HepG2 (cell line): ENCODE measurements at regions not wholly inside any gene's neighbourhood (a gene's known extent, or its start where the extent isn't known, plus 50 kb on each side); places are given as distances from the start of the nearest gene placed in this dataset.

ENCODE experiments used
- ATAC-seq: fragments of 200-7000 bp; cut with Tn5 transposase; 3 replicates; pipeline ENCODE4 v1.9.1; 2020; ENCODE audit warnings: mild to moderate bottlenecking, moderate library complexity
- BruUV-seq: library from RNA; stranded (reverse); fragments of 400-500 nt; replicated peaks from 2 replicates; lab custom pipeline; 2021; lab: Mats Ljungman, UMichigan
- CTCF ChIA-PET: fragments of 300-600 bp; formaldehyde crosslinking; extraction: SDS; loops from one replicate; lab custom pipeline; 2021; ENCODE audit warnings: low total read pairs, inconsistent platforms, low intra/inter-chr PET ratio; lab: Yijun Ruan, JAX
- POLR2A ChIA-PET: fragments of 350-600 bp; sonication (Branson Sonifier 250); formaldehyde crosslinking; loops from one replicate; lab custom pipeline; 2020; ENCODE audit warnings: antibody characterized with exemption, inconsistent platforms; lab: Yijun Ruan, JAX
- DNase-seq: peaks from one replicate; pipeline ENCODE4 v3.0.0-alpha.2; 2015; ENCODE audit warnings: low spot score
- FAIRE-seq: peaks from 3 replicates; lab custom pipeline; 2011; peaks lifted over from hg19 to GRCh38; lab: Jason Lieb, UNC
- H2AFZ ChIP-seq: one replicate; pipeline ENCODE4 v1.6.1; 2011; ENCODE audit warnings: low read length, inconsistent platforms
- H3K27ac ChIP-seq: fragments of 300-600 bp; 3 replicates; pipeline ENCODE4 v1.8.0; 2011; ENCODE audit warnings: mixed run types, mild to moderate bottlenecking, mixed read lengths, low read length, inconsistent platforms; ENCODE audit not compliant: insufficient read depth; ENCODE audit errors: extremely low read length
- H3K27me3 ChIP-seq, 2 experiments: fragments of 200-600 bp in 1 of 2; 2 replicates in 1 of 2; 3 replicates in 1 of 2; pipeline versions ENCODE4 v1.6.0 to v1.8.0; 2011; ENCODE audit warnings: low read length in 2 of 2, mild to moderate bottlenecking in 2 of 2, moderate library complexity in 2 of 2, inconsistent platforms in 1 of 2; ENCODE audit not compliant: insufficient read depth in 2 of 2, control insufficient read depth in 1 of 2
- H3K36me3 ChIP-seq, 2 experiments: fragments of 200-600 bp in 1 of 2; replicated peaks in 1 of 2; 2 replicates in 1 of 2; 3 replicates in 1 of 2; pipeline versions ENCODE4 v1.5.1 to v1.8.0; 2011; ENCODE audit warnings: low read length in 2 of 2, inconsistent platforms in 1 of 2; ENCODE audit not compliant: insufficient read depth in 2 of 2, control insufficient read depth in 1 of 2
- H3K4me1 ChIP-seq: 2 replicates; pipeline ENCODE4 v1.5.1; 2012; ENCODE audit warnings: low read length, inconsistent platforms; ENCODE audit not compliant: insufficient read depth
- H3K4me2 ChIP-seq: 2 replicates; pipeline ENCODE4 v1.6.0; 2011; ENCODE audit warnings: low read depth, low read length, inconsistent platforms
- H3K4me3 ChIP-seq, 3 experiments: fragments of 200-600 bp in 1 of 3; sonication (generic), shearing (Covaris generic) in 1 of 3; replicated peaks in 1 of 3; 2 replicates each; pipeline ENCODE4 v1.5.1; 2011 to 2016; ENCODE audit warnings: low read length in 3 of 3, inconsistent platforms in 2 of 3, low read depth in 2 of 3, mild to moderate bottlenecking in 2 of 3, control low read depth in 1 of 3, mixed read lengths in 1 of 3; ENCODE audit not compliant: insufficient read depth in 1 of 3
- H3K79me2 ChIP-seq: one replicate; pipeline ENCODE4 v1.6.1; 2011; ENCODE audit warnings: low read length, inconsistent platforms; ENCODE audit not compliant: insufficient read depth
- H3K9ac ChIP-seq: 2 replicates; pipeline ENCODE4 v1.6.0; 2011; ENCODE audit warnings: mild to moderate bottlenecking, low read depth, low read length, inconsistent platforms; ENCODE audit not compliant: insufficient read depth
- H3K9me3 ChIP-seq: 2 replicates; pipeline ENCODE4 v1.5.1; 2012; ENCODE audit warnings: mild to moderate bottlenecking, low read length
- H4K20me1 ChIP-seq: 2 replicates; pipeline ENCODE4 v1.6.0; 2011; ENCODE audit warnings: inconsistent platforms, mild to moderate bottlenecking, low read length, moderate library complexity; ENCODE audit not compliant: insufficient read depth
- ARNTL ChIP-seq: sonication (generic); formaldehyde crosslinking; IDR thresholded peaks from 2 replicates; pipeline ENCODE4 v1.4.0; 2020; ENCODE audit warnings: mild to moderate bottlenecking, missing genetic modification reagents
- PRDM15 ChIP-seq: sonication (generic); formaldehyde crosslinking; IDR thresholded peaks from 2 replicates; pipeline ENCODE4 v1.4.0; 2020; ENCODE audit warnings: missing genetic modification reagents
- WGBS: methylation state at CpG from one replicate; pipeline ENCODE4 v1.1.6; 2017; ENCODE audit warnings: low lambda C conversion rate; 5-methylcytosine and 5-hydroxymethylcytosine counted together
- in situ Hi-C: cut with HindIII; loops from 2 replicates; pipeline ENCODE4 v1.10.0; 2017; ENCODE audit warnings: low pct_unique_long_range_greater_than_20kb; ENCODE audit not compliant: extremely low pct_ligation_motif_present
- intact Hi-C: fragments of 100-400 bp; cut with micrococcal nuclease; formaldehyde crosslinking; loops from one replicate; pipeline ENCODE4 v1.10.0; 2022; ENCODE audit not compliant: unreplicated experiment

GRCh38 chr10:44017483-44018145 is 367.3 kb downstream of the CXCL12 start:
- H3K4me2 ChIP-seq: no peak overlapping the region
- ChIA-PET CTCF (no interaction called here), POLR2A (no interaction called here)
- no peaks in the 10 kb centered on the region for H3K4me1 ChIP-seq
- no peak overlapping the region for H2AFZ ChIP-seq
- 32% methylated on average over 5 of the region's 5 CpGs for WGBS
- H3K9ac ChIP-seq: no peak overlapping the region
- ATAC-seq (no peak), DNase-seq (no peak), FAIRE-seq (no peak)
- in situ Hi-C loops: no loop called here
- BruUV-seq: no TSS peak
- H3K9me3 ChIP-seq: no peaks in the 10 kb centered on the region
- intact Hi-C loops: no loop called here
- no peak overlapping the region for H3K27ac ChIP-seq
- H4K20me1 ChIP-seq: no peaks in the 10 kb centered on the region
- H3K4me3 ChIP-seq: no peak overlapping the region
- peaks cover 1% of the 10 kb centered on the region in 2 experiments; a peak in 2 of 5 replicates for H3K27me3 ChIP-seq
- peak; percentile 50; the same call in 1 of the 2 replicates for TF ChIP-seq PRDM15 (CRISPR knock-in tag)
- TF ChIP-seq ARNTL (CRISPR knock-in tag): no peak
- H3K79me2 ChIP-seq: no peaks in the 10 kb centered on the region
- H3K36me3 ChIP-seq: no peaks in the 10 kb centered on the region
